GM12878 (cell line): ENCODE measurements at regions not wholly inside any gene's neighbourhood (a gene's known extent, or its start where the extent isn't known, plus 50 kb on each side); places are given as distances from the start of the nearest gene placed in this dataset.

Experiments
- ATAC-seq: fragments of 200-7000 bp; cut with Tn5 transposase; 3 replicates; pipeline ENCODE4 v1.9.1; 2020; ENCODE audit warnings: mild to moderate bottlenecking, moderate library complexity
- BruUV-seq: library from RNA; stranded (reverse); fragments of 400-500 nt; replicated peaks from 2 replicates; lab custom pipeline; 2021; lab: Mats Ljungman, UMichigan
- CTCF ChIA-PET: fragments of 300-600 bp; sonication (Branson Sonifier 250); formaldehyde crosslinking; extraction: SDS; loops from one replicate; lab custom pipeline; 2021; ENCODE audit warnings: inconsistent platforms; lab: Yijun Ruan, JAX
- POLR2A ChIA-PET: fragments of 350-600 bp; formaldehyde crosslinking; extraction: SDS; loops from one replicate; lab custom pipeline; 2021; ENCODE audit warnings: inconsistent platforms; lab: Charles Lee
- RAD21 ChIA-PET: fragments of 300-600 bp; sonication (Branson Sonifier 250); formaldehyde crosslinking; loops from one replicate; lab custom pipeline; 2023; ENCODE audit warnings: antibody characterized with exemption; ENCODE audit not compliant: unreplicated experiment; lab: Charles Lee
- SMC1A ChIA-PET: fragments of 300-600 bp; sonication (Branson Sonifier 250); formaldehyde crosslinking; loops from one replicate; lab custom pipeline; 2023; ENCODE audit not compliant: unreplicated experiment, uncharacterized antibody; lab: Charles Lee
- DNase-seq: peaks from one replicate; pipeline ENCODE4 v3.0.0-alpha.2; 2011; ENCODE audit warnings: low read depth, low spot score
- FAIRE-seq: peaks from 3 replicates; lab custom pipeline; 2011; peaks lifted over from hg19 to GRCh38; lab: Jason Lieb, UNC
- H2AFZ ChIP-seq: 2 replicates; pipeline ENCODE4 v1.6.0; 2011; ENCODE audit warnings: low read depth, low read length, control low read depth; ENCODE audit not compliant: control insufficient read depth
- H3K27ac ChIP-seq: 2 replicates; pipeline ENCODE4 v1.5.1; 2011; ENCODE audit warnings: control low read depth; ENCODE audit not compliant: control insufficient read depth, insufficient read depth
- H3K27me3 ChIP-seq, 2 experiments: replicated peaks in 1 of 2; 2 replicates each; pipeline versions ENCODE4 v1.6.0 to v1.6.1; 2011; ENCODE audit warnings: low read length in 1 of 2; ENCODE audit not compliant: control insufficient read depth in 2 of 2, insufficient read depth in 2 of 2
- H3K36me3 ChIP-seq, 2 experiments: 2 replicates each; pipeline ENCODE4 v1.5.1; 2011; ENCODE audit warnings: low read length in 1 of 2; ENCODE audit not compliant: control insufficient read depth in 2 of 2, insufficient read depth in 2 of 2
- H3K4me1 ChIP-seq: 2 replicates; pipeline ENCODE4 v1.6.1; 2011; ENCODE audit warnings: mild to moderate bottlenecking, low read length, moderate library complexity, mixed read lengths; ENCODE audit not compliant: control insufficient read depth, insufficient read depth
- H3K4me2 ChIP-seq: 2 replicates; pipeline ENCODE4 v1.6.0; 2011; ENCODE audit warnings: control low read depth; ENCODE audit not compliant: control insufficient read depth, insufficient read depth
- H3K4me3 ChIP-seq: fragments of 200-600 bp; sonication (generic); 2 replicates; pipeline ENCODE4 v1.5.1; 2016
- H3K79me2 ChIP-seq: 2 replicates; pipeline ENCODE4 v1.6.0; 2011; ENCODE audit warnings: low read length; ENCODE audit not compliant: control insufficient read depth, insufficient read depth
- H3K9ac ChIP-seq: 2 replicates; pipeline ENCODE4 v1.8.0; 2011; ENCODE audit warnings: low read length, control low read depth, mixed read lengths; ENCODE audit not compliant: control insufficient read depth, insufficient read depth
- H3K9me3 ChIP-seq: replicated peaks from 3 replicates; pipeline ENCODE4 v1.5.1; 2011; ENCODE audit warnings: mild to moderate bottlenecking, low read length; ENCODE audit not compliant: control insufficient read depth, insufficient read depth
- H4K20me1 ChIP-seq: 2 replicates; pipeline ENCODE4 v1.6.0; 2011; ENCODE audit not compliant: control insufficient read depth, insufficient read depth
- BACH1 ChIP-seq: fragments of 450-650 bp; IDR thresholded peaks from 2 replicates; pipeline ENCODE4 v1.6.1; 2017; ENCODE audit warnings: mild to moderate bottlenecking, borderline replicate concordance
- BMI1 ChIP-seq: fragments of 450-650 bp; IDR thresholded peaks from 2 replicates; pipeline ENCODE4 v1.6.1; 2016; ENCODE audit warnings: mild to moderate bottlenecking, moderate library complexity, borderline replicate concordance
- CBX3 ChIP-seq: fragments of 200-600 bp; sonication (generic); IDR thresholded peaks from 2 replicates; pipeline ENCODE4 v1.6.1; 2016; ENCODE audit warnings: low read depth, borderline replicate concordance
- EGR1 ChIP-seq, 2 experiments: IDR thresholded peaks; 1 replicate in 1 of 2; 2 replicates in 1 of 2; pipeline ENCODE4 v1.6.1; 2011 to 2012; ENCODE audit warnings: low read depth in 2 of 2, low read length in 2 of 2, borderline replicate concordance in 1 of 2, mild to moderate bottlenecking in 1 of 2, moderate library complexity in 1 of 2
- JUND ChIP-seq: IDR thresholded peaks from 2 replicates; pipeline ENCODE4 v1.6.1; 2012; ENCODE audit warnings: low read depth, mild to moderate bottlenecking, low read length, improper control_type of control experiment, moderate library complexity
- MYC ChIP-seq: IDR thresholded peaks from 2 replicates; pipeline ENCODE4 v1.6.1; 2011; ENCODE audit warnings: mild to moderate bottlenecking, low read length, moderate library complexity, inconsistent platforms; ENCODE audit not compliant: insufficient read depth, insufficient replicate concordance, insufficient read length, severe bottlenecking
- POU2F2 ChIP-seq: IDR thresholded peaks from 3 replicates; pipeline ENCODE4 v1.6.1; 2011; ENCODE audit warnings: low read depth, mild to moderate bottlenecking, low read length, borderline replicate concordance
- RAD51 ChIP-seq: fragments of 450-650 bp; IDR thresholded peaks from 2 replicates; pipeline ENCODE4 v1.6.1; 2016; ENCODE audit warnings: moderate library complexity, mild to moderate bottlenecking, inconsistent platforms
- RB1 ChIP-seq: fragments of 450-650 bp; formaldehyde crosslinking; IDR thresholded peaks from 2 replicates; pipeline ENCODE4 v1.6.1; 2017; ENCODE audit warnings: mild to moderate bottlenecking, borderline replicate concordance
- SMARCA5 ChIP-seq: fragments of 450-650 bp; IDR thresholded peaks from 2 replicates; pipeline ENCODE4 v1.6.1; 2017; ENCODE audit warnings: mild to moderate bottlenecking
- SREBF2 ChIP-seq: IDR thresholded peaks from 2 replicates; pipeline ENCODE4 v1.6.1; 2012; ENCODE audit warnings: mild to moderate bottlenecking, low read length
- STAT3 ChIP-seq: IDR thresholded peaks from 2 replicates; pipeline ENCODE4 v1.6.1; 2011; ENCODE audit warnings: low read depth, low read length, improper control_type of control experiment
- WGBS: methylation state at CpG from one replicate; pipeline ENCODE4 v1.1.6; 2016; ENCODE audit warnings: low lambda C conversion rate; ENCODE audit not compliant: insufficient replicate concordance, insufficient coverage; ENCODE audit errors: missing lambda C conversion rate; 5-methylcytosine and 5-hydroxymethylcytosine counted together
- in situ Hi-C: fragments of 300-500 bp; cut with MboI; formaldehyde crosslinking; loops from 9 replicates; pipeline ENCODE4 v1.14.3; 2018; ENCODE audit warnings: mixed read lengths
- intact Hi-C: fragments of 100-400 bp; cut with micrococcal nuclease; formaldehyde crosslinking; loops from one replicate; pipeline ENCODE4 v1.14.2; 2022; ENCODE audit not compliant: unreplicated experiment
- TF ChIP-seq, protein P1 (sequence below): fragments of 450-650 bp; IDR thresholded peaks from 2 replicates; pipeline ENCODE4 v1.6.1; 2016; ENCODE audit warnings: mild to moderate bottlenecking
- TF ChIP-seq, protein P2 (sequence below): fragments of 450-650 bp; formaldehyde crosslinking; IDR thresholded peaks from 2 replicates; pipeline ENCODE4 v1.4.0; 2022; ENCODE audit warnings: mild to moderate bottlenecking, moderate library complexity
- TF ChIP-seq, protein P3 (sequence below): fragments of 450-650 bp; IDR thresholded peaks from 2 replicates; pipeline ENCODE4 v1.6.1; 2016; ENCODE audit warnings: mild to moderate bottlenecking
- TF ChIP-seq, protein P4 (sequence below): fragments of 450-650 bp; IDR thresholded peaks from 2 replicates; pipeline ENCODE4 v1.6.1; 2017; ENCODE audit warnings: antibody characterized with exemption, mild to moderate bottlenecking, moderate library complexity

DNA sequence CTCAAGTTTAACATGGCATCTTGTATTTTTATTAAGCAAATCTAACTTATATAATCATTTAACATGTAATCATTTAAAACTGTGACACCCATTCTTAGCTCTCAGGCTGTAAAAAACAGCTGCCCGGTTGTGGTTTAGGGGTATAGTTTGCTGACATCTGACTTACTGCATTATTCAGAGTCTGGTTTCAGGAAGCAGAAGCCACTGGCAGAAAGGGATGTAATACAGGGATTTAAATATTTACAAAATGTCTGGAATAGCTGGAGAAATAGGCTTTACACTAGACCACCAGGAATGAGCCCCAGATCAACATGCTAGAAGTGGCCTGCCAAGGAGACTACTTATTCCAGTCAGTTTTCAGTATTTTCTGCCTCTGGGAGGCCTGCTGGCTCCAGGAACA, 421.1 kb downstream of the CD109 start (continued):
- no peak for TF ChIP-seq MYC
- no peak for TF ChIP-seq STAT3
- TF ChIP-seq EGR1 (IDR thresholded peaks at IDR 0.05; ENCODE audit: borderline replicate concordance in 1 of 2, low read depth in 2 of 2, low read length in 2 of 2), result no peak
- TF ChIP-seq POU2F2, result no peak
- no peak for TF ChIP-seq BACH1
- TF ChIP-seq RB1, result no peak

DNA sequence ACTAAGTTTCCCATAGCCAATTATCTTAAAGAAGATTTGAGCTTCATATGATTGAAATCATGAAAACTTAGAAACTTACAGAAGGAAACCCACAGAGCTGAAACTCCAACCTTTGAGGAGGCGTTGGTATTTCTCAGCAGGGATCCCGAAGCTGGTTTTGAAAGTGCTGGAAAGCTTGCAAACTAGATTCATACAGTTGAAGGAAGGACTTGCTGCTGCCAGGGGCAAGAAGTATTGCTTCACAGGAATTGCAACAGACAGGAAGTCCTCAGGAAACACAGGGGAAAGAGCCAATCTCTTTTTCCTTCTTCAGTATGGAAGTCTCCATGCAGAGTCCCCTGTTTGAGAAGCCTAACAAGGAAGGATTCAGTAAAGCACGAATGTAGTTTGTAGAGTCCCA, 419.7 kb downstream of the CD109 start:
- Histone ChIP-seq H3K79me2 (no peaks in the 10 kb centered on the region), H3K4me3 (no peak overlapping the region), H3K36me3 (no peaks in the 10 kb centered on the region), H3K27me3 (no peaks in the 10 kb centered on the region), H2AFZ (no peak overlapping the region), H3K9ac (no peak overlapping the region), H4K20me1 (no peaks in the 10 kb centered on the region), H3K9me3 (no peaks in the 10 kb centered on the region), H3K4me1 (no peaks in the 10 kb centered on the region), H3K4me2 (no peak overlapping the region), H3K27ac (no peak overlapping the region)
- no peak for FAIRE-seq
- ChIA-PET RAD21 (no interaction called here), CTCF (interaction anchor here (0.9 kb wide), 1 partner anchor 25 kb away, joined by 3 read pairs; no protein-coding TSS in a partner anchor), SMC1A (no interaction called here), POLR2A (no interaction called here)
- intact Hi-C loops, result no loop called here
- in situ Hi-C loops, result no loop called here
- DNase-seq, result no peak
- 22% methylated on average over 3 of the region's 3 CpGs for WGBS
- BruUV-seq, result no TSS peak
- ATAC-seq, result no peak
- TF ChIP-seq, protein P1, sequence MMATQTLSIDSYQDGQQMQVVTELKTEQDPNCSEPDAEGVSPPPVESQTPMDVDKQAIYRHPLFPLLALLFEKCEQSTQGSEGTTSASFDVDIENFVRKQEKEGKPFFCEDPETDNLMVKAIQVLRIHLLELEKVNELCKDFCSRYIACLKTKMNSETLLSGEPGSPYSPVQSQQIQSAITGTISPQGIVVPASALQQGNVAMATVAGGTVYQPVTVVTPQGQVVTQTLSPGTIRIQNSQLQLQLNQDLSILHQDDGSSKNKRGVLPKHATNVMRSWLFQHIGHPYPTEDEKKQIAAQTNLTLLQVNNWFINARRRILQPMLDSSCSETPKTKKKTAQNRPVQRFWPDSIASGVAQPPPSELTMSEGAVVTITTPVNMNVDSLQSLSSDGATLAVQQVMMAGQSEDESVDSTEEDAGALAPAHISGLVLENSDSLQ, result no peak
- TF ChIP-seq CBX3 (no peak), JUND (no peak), BMI1 (no peak), RAD51 (no peak), SMARCA5 (no peak), SREBF2 (no peak)
- TF ChIP-seq, protein P2, sequence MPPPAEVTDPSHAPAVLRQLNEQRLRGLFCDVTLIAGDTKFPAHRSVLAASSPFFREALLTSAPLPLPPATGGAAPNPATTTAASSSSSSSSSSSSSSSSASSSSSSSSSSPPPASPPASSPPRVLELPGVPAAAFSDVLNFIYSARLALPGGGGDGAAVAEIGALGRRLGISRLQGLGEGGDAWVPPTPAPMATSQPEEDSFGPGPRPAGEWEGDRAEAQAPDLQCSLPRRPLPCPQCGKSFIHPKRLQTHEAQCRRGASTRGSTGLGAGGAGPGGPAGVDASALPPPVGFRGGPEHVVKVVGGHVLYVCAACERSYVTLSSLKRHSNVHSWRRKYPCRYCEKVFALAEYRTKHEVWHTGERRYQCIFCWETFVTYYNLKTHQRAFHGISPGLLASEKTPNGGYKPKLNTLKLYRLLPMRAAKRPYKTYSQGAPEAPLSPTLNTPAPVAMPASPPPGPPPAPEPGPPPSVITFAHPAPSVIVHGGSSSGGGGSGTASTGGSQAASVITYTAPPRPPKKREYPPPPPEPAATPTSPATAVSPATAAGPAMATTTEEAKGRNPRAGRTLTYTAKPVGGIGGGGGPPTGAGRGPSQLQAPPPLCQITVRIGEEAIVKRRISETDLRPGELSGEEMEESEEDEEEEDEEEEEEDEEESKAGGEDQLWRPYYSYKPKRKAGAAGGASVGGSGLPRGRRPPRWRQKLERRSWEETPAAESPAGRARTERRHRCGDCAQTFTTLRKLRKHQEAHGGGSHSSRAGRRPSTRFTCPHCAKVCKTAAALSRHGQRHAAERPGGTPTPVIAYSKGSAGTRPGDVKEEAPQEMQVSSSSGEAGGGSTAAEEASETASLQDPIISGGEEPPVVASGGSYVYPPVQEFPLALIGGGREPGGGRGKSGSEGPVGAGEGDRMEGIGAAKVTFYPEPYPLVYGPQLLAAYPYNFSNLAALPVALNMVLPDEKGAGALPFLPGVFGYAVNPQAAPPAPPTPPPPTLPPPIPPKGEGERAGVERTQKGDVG, result no peak
- TF ChIP-seq, protein P3, sequence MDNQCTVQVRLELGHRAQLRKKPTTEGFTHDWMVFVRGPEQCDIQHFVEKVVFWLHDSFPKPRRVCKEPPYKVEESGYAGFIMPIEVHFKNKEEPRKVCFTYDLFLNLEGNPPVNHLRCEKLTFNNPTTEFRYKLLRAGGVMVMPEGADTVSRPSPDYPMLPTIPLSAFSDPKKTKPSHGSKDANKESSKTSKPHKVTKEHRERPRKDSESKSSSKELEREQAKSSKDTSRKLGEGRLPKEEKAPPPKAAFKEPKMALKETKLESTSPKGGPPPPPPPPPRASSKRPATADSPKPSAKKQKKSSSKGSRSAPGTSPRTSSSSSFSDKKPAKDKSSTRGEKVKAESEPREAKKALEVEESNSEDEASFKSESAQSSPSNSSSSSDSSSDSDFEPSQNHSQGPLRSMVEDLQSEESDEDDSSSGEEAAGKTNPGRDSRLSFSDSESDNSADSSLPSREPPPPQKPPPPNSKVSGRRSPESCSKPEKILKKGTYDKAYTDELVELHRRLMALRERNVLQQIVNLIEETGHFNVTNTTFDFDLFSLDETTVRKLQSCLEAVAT, result no peak
- TF ChIP-seq, protein P4, sequence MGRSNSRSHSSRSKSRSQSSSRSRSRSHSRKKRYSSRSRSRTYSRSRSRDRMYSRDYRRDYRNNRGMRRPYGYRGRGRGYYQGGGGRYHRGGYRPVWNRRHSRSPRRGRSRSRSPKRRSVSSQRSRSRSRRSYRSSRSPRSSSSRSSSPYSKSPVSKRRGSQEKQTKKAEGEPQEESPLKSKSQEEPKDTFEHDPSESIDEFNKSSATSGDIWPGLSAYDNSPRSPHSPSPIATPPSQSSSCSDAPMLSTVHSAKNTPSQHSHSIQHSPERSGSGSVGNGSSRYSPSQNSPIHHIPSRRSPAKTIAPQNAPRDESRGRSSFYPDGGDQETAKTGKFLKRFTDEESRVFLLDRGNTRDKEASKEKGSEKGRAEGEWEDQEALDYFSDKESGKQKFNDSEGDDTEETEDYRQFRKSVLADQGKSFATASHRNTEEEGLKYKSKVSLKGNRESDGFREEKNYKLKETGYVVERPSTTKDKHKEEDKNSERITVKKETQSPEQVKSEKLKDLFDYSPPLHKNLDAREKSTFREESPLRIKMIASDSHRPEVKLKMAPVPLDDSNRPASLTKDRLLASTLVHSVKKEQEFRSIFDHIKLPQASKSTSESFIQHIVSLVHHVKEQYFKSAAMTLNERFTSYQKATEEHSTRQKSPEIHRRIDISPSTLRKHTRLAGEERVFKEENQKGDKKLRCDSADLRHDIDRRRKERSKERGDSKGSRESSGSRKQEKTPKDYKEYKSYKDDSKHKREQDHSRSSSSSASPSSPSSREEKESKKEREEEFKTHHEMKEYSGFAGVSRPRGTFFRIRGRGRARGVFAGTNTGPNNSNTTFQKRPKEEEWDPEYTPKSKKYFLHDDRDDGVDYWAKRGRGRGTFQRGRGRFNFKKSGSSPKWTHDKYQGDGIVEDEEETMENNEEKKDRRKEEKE, result no peak
